GM12878 (cell line): ENCODE measurements at regions not wholly inside any gene's neighbourhood (a gene's known extent, or its start where the extent isn't known, plus 50 kb on each side); places are given as distances from the start of the nearest gene placed in this dataset.

Source experiments
- ATAC-seq: fragments of 200-7000 bp; cut with Tn5 transposase; 3 replicates; pipeline ENCODE4 v1.9.1; 2020; ENCODE audit warnings: mild to moderate bottlenecking, moderate library complexity
- BruUV-seq: library from RNA; stranded (reverse); fragments of 400-500 nt; replicated peaks from 2 replicates; lab custom pipeline; 2021; lab: Mats Ljungman, UMichigan
- CTCF ChIA-PET: fragments of 300-600 bp; sonication (Branson Sonifier 250); formaldehyde crosslinking; extraction: SDS; loops from one replicate; lab custom pipeline; 2021; ENCODE audit warnings: inconsistent platforms; lab: Yijun Ruan, JAX
- POLR2A ChIA-PET: fragments of 350-600 bp; formaldehyde crosslinking; extraction: SDS; loops from one replicate; lab custom pipeline; 2021; ENCODE audit warnings: inconsistent platforms; lab: Charles Lee
- RAD21 ChIA-PET: fragments of 300-600 bp; sonication (Branson Sonifier 250); formaldehyde crosslinking; loops from one replicate; lab custom pipeline; 2023; ENCODE audit warnings: antibody characterized with exemption; ENCODE audit not compliant: unreplicated experiment; lab: Charles Lee
- SMC1A ChIA-PET: fragments of 300-600 bp; sonication (Branson Sonifier 250); formaldehyde crosslinking; loops from one replicate; lab custom pipeline; 2023; ENCODE audit not compliant: unreplicated experiment, uncharacterized antibody; lab: Charles Lee
- DNase-seq: peaks from one replicate; pipeline ENCODE4 v3.0.0-alpha.2; 2011; ENCODE audit warnings: low read depth, low spot score
- FAIRE-seq: peaks from 3 replicates; lab custom pipeline; 2011; peaks lifted over from hg19 to GRCh38; lab: Jason Lieb, UNC
- H2AFZ ChIP-seq: 2 replicates; pipeline ENCODE4 v1.6.0; 2011; ENCODE audit warnings: low read depth, low read length, control low read depth; ENCODE audit not compliant: control insufficient read depth
- H3K27ac ChIP-seq: 2 replicates; pipeline ENCODE4 v1.5.1; 2011; ENCODE audit warnings: control low read depth; ENCODE audit not compliant: control insufficient read depth, insufficient read depth
- H3K27me3 ChIP-seq, 2 experiments: replicated peaks in 1 of 2; 2 replicates each; pipeline versions ENCODE4 v1.6.0 to v1.6.1; 2011; ENCODE audit warnings: low read length in 1 of 2; ENCODE audit not compliant: control insufficient read depth in 2 of 2, insufficient read depth in 2 of 2
- H3K36me3 ChIP-seq, 2 experiments: 2 replicates each; pipeline ENCODE4 v1.5.1; 2011; ENCODE audit warnings: low read length in 1 of 2; ENCODE audit not compliant: control insufficient read depth in 2 of 2, insufficient read depth in 2 of 2
- H3K4me1 ChIP-seq: 2 replicates; pipeline ENCODE4 v1.6.1; 2011; ENCODE audit warnings: mild to moderate bottlenecking, low read length, moderate library complexity, mixed read lengths; ENCODE audit not compliant: control insufficient read depth, insufficient read depth
- H3K4me2 ChIP-seq: 2 replicates; pipeline ENCODE4 v1.6.0; 2011; ENCODE audit warnings: control low read depth; ENCODE audit not compliant: control insufficient read depth, insufficient read depth
- H3K4me3 ChIP-seq: fragments of 200-600 bp; sonication (generic); 2 replicates; pipeline ENCODE4 v1.5.1; 2016
- H3K79me2 ChIP-seq: 2 replicates; pipeline ENCODE4 v1.6.0; 2011; ENCODE audit warnings: low read length; ENCODE audit not compliant: control insufficient read depth, insufficient read depth
- H3K9ac ChIP-seq: 2 replicates; pipeline ENCODE4 v1.8.0; 2011; ENCODE audit warnings: low read length, control low read depth, mixed read lengths; ENCODE audit not compliant: control insufficient read depth, insufficient read depth
- H3K9me3 ChIP-seq: replicated peaks from 3 replicates; pipeline ENCODE4 v1.5.1; 2011; ENCODE audit warnings: mild to moderate bottlenecking, low read length; ENCODE audit not compliant: control insufficient read depth, insufficient read depth
- H4K20me1 ChIP-seq: 2 replicates; pipeline ENCODE4 v1.6.0; 2011; ENCODE audit not compliant: control insufficient read depth, insufficient read depth
- FOXK2 ChIP-seq: fragments of 450-650 bp; IDR thresholded peaks from 2 replicates; pipeline ENCODE4 v1.6.1; 2017; ENCODE audit warnings: mild to moderate bottlenecking, moderate library complexity
- GABPA ChIP-seq: IDR thresholded peaks from 2 replicates; pipeline ENCODE4 v1.6.1; 2014; ENCODE audit warnings: antibody characterized with exemption, low read depth, mild to moderate bottlenecking, inconsistent platforms
- JUNB ChIP-seq: IDR thresholded peaks from 2 replicates; pipeline ENCODE4 v1.6.1; 2016; ENCODE audit warnings: antibody characterized with exemption, mild to moderate bottlenecking
- KAT2A ChIP-seq: conservative IDR thresholded peaks from 2 replicates; pipeline ENCODE4 v1.6.1; 2011; ENCODE audit warnings: low read depth, low read length; ENCODE audit not compliant: control insufficient read depth
- PML ChIP-seq: IDR thresholded peaks from 2 replicates; pipeline ENCODE4 v1.6.1; 2012; ENCODE audit warnings: low read length, inconsistent platforms
- SMAD1 ChIP-seq: fragments of 450-650 bp; IDR thresholded peaks from 2 replicates; pipeline ENCODE4 v1.6.1; 2018; ENCODE audit warnings: mild to moderate bottlenecking, low read depth; ENCODE audit not compliant: partially characterized antibody
- SRF ChIP-seq, 2 experiments: IDR thresholded peaks; 2 replicates each; pipeline ENCODE4 v1.6.1; 2011; ENCODE audit warnings: low read depth in 2 of 2, low read length in 2 of 2, mild to moderate bottlenecking in 1 of 2, moderate library complexity in 1 of 2
- WGBS: methylation state at CpG from one replicate; pipeline ENCODE4 v1.1.6; 2016; ENCODE audit warnings: low lambda C conversion rate; ENCODE audit not compliant: insufficient replicate concordance, insufficient coverage; ENCODE audit errors: missing lambda C conversion rate; 5-methylcytosine and 5-hydroxymethylcytosine counted together
- in situ Hi-C: fragments of 300-500 bp; cut with MboI; formaldehyde crosslinking; loops from 9 replicates; pipeline ENCODE4 v1.14.3; 2018; ENCODE audit warnings: mixed read lengths
- intact Hi-C: fragments of 100-400 bp; cut with micrococcal nuclease; formaldehyde crosslinking; loops from one replicate; pipeline ENCODE4 v1.14.2; 2022; ENCODE audit not compliant: unreplicated experiment
- TF ChIP-seq, protein P1 (sequence below): fragments of 450-650 bp; conservative IDR thresholded peaks from 2 replicates; pipeline ENCODE4 v1.6.1; 2017; ENCODE audit warnings: mild to moderate bottlenecking, moderate library complexity

DNA sequence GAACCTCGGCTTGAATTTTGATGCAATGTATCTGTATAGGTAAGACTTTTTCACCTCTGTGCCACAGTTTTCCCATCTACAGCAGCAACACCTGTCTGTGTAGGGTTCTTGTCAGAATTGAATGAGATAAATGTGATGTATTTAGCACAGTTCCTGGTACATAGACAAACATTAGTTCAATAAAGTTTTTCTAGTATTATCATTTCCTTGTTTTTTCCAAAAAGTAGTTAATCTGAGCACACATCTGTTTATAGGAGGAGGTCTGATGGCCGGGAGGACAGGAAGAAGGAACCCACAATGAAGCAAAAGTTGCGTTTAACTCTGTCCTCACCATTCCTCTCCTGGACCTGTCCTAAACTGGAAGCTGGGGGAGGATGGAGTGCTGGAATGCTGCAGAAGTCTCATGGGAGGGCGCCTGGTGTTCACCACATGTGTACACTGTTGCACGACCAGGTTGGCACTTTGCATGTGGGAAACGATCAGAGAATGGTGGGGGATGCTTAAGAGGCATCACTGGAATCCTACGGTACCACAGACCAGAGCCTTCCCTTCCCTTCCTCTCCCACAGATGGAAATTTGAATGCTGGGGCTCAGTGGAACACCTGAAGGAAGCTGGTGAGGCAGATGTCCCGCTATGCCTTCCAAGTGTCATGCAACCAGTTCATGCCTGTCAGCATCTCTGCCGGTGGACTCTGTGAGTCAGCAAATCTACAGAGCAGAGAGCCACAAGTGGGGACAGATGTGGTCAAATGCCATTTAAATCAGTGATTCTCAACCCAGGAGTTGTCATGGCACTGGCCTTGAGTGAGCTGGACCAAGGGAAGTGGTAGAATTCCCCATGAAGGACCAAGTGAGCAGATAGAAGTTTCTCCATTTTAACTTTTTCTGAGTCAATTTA is 315.6 kb downstream of the DLEU7 start (continued):
- TF ChIP-seq SMAD1 = no peak
- TF ChIP-seq JUNB = no peak
- TF ChIP-seq KAT2A = no peak
- TF ChIP-seq GABPA = no peak
- no peak for TF ChIP-seq SRF (IDR thresholded peaks at IDR 0.05; ENCODE audit: low read depth in 2 of 2, low read length in 2 of 2)
- TF ChIP-seq PML = no peak

DNA sequence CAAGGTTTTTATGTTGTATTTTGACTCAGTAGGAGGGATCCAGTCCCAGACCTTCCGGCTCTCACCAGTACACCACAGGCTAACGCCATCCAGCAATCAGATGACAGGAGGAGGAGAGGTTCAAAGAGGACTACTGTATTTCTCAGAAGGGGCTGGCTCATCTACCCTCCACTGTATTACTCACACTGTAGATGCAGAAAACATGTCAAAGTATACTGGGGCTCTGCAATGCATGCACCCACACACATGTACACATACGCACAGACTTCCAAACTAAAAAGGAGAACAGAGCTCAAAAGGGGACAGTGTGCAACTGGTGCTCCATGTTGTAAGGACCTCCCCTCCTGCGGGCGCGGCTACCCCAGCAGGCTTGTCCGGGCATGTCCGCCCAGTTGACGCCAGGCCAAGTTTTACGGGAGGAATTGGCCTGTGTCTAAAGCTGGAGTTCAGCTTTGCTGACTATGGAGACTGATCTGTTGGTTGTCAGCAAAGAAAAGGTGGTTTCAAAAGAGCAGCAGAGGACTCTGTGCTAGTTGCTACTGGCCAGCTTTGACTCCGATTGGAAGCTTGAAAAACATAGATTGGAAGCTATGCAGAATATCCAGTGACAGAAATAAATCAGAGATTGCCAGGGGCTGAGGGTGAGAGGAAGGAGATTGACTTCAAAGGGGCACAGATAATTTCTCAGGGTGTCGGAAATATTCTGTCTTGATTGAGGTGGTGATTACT is 314.2 kb downstream of the DLEU7 start:
- ChIA-PET CTCF (interaction anchor here (0.6 to 4.9 kb wide), 4 partner anchors 20 to 553 kb away, joined by 3 to 22 read pairs (median 4); no protein-coding TSS in a partner anchor), SMC1A (interaction anchor here (0.6 to 3.4 kb wide), 5 partner anchors 17 to 532 kb away, joined by 3 to 11 read pairs (median 4); partner anchors contain the start of gene TRIM13), POLR2A (no interaction called here), RAD21 (interaction anchor here (1.0 to 1.2 kb wide), 2 partner anchors 272 to 444 kb away, joined by 3 to 4 read pairs; no protein-coding TSS in a partner anchor)
- H4K20me1 ChIP-seq = no peaks in the 10 kb centered on the region
- in situ Hi-C loops (loop anchor here (5.0 kb wide), 1 partner anchor 552 kb away; no protein-coding TSS in a partner anchor), intact Hi-C loops (no loop called here)
- TF ChIP-seq FOXK2 = no peak
- TF ChIP-seq, protein P1, sequence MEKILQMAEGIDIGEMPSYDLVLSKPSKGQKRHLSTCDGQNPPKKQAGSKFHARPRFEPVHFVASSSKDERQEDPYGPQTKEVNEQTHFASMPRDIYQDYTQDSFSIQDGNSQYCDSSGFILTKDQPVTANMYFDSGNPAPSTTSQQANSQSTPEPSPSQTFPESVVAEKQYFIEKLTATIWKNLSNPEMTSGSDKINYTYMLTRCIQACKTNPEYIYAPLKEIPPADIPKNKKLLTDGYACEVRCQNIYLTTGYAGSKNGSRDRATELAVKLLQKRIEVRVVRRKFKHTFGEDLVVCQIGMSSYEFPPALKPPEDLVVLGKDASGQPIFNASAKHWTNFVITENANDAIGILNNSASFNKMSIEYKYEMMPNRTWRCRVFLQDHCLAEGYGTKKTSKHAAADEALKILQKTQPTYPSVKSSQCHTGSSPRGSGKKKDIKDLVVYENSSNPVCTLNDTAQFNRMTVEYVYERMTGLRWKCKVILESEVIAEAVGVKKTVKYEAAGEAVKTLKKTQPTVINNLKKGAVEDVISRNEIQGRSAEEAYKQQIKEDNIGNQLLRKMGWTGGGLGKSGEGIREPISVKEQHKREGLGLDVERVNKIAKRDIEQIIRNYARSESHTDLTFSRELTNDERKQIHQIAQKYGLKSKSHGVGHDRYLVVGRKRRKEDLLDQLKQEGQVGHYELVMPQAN = no peak
- H3K4me1 ChIP-seq = no peaks in the 10 kb centered on the region
- no peak overlapping the region for H3K27ac ChIP-seq
- ATAC-seq (no peak), FAIRE-seq (no peak), DNase-seq (no peak)
- no TSS peak for BruUV-seq
- no peak overlapping the region for H3K9ac ChIP-seq
- no peaks in the 10 kb centered on the region for H3K9me3 ChIP-seq
- 83% methylated on average over 12 of the region's 12 CpGs for WGBS
- no peak overlapping the region for H3K4me2 ChIP-seq
- no peak overlapping the region for H2AFZ ChIP-seq
- peaks cover 2 to 5% of the 10 kb centered on the region in 2 experiments; a peak in 3 of 4 replicates for H3K27me3 ChIP-seq
- no peak overlapping the region for H3K4me3 ChIP-seq
- H3K79me2 ChIP-seq = no peaks in the 10 kb centered on the region
- H3K36me3 ChIP-seq = no peaks in the 10 kb centered on the region
